ENCODE measurements at regions not wholly inside any gene's neighbourhood (a gene's known extent, or its start where the extent isn't known, plus 50 kb on each side); places are given as distances from the start of the nearest gene placed in this dataset.

DNA sequence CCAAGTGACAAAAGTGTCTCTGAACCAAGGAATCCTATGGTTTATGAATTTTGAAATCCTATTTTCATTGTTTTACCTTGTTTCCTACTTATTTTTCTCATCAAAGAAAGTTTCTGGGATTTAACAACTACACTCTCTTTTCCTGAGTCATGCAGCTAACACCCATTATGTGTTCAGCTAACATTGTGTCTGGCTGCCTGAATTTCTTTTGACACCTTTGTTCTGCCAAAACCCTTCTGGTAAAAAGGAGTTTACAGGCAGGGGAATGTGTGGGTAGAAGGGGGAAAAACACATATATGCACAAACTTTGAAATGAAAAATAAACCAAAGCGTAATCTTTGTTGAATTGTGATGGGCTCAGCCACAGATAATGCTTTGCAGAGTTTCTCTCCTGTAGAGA, 146.2 kb downstream of the COX7C start:
- TF ChIP-seq, protein P1, sequence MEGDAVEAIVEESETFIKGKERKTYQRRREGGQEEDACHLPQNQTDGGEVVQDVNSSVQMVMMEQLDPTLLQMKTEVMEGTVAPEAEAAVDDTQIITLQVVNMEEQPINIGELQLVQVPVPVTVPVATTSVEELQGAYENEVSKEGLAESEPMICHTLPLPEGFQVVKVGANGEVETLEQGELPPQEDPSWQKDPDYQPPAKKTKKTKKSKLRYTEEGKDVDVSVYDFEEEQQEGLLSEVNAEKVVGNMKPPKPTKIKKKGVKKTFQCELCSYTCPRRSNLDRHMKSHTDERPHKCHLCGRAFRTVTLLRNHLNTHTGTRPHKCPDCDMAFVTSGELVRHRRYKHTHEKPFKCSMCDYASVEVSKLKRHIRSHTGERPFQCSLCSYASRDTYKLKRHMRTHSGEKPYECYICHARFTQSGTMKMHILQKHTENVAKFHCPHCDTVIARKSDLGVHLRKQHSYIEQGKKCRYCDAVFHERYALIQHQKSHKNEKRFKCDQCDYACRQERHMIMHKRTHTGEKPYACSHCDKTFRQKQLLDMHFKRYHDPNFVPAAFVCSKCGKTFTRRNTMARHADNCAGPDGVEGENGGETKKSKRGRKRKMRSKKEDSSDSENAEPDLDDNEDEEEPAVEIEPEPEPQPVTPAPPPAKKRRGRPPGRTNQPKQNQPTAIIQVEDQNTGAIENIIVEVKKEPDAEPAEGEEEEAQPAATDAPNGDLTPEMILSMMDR (IDR thresholded peaks at IDR 0.05) = no peak
- no peak for TF ChIP-seq POLR2A (IDR thresholded peaks at IDR 0.05)

Data from thyroid gland (tissue), 4 donors.